Renal cortex interstitium (tissue), 11 donors: ENCODE measurements at regions not wholly inside any gene's neighbourhood (a gene's known extent, or its start where the extent isn't known, plus 50 kb on each side); places are given as distances from the start of the nearest gene placed in this dataset.
A peak's percentile ranks its signal among the peaks of the same experiment; 100 is the strongest.
"Not testable (repeated sequence)": the region's sequence is repeated elsewhere in the genome, so short reads cannot be mapped to it uniquely, and the experiment has no call there.

ENCODE experiments used
- DNase-seq, 11 donors: peaks; one replicate each; pipeline ENCODE4 v3.0.0-alpha.2; 2013; ENCODE audit warnings: low read depth in 9 of 11, low spot score in 4 of 11; ENCODE audit errors: extremely low read depth in 1 of 11

- no peak for DNase-seq
Observed at GRCh38 chr5:156015137-156015536, 311.8 kb upstream of the SGCD start.

- no peak for DNase-seq
Observed at GRCh38 chr5:156019130-156019529, 307.8 kb upstream of the SGCD start.

- peak in 1 of 11 donors; percentile 6 for DNase-seq
Observed at GRCh38 chr5:156019571-156020180, 307.3 kb upstream of the SGCD start.

GRCh38 chr5:156020647-156021046 lies 306.3 kb upstream of the SGCD start:
- DNase-seq = no peak

GRCh38 chr5:156021866-156022265 lies 305.1 kb upstream of the SGCD start:
- no peak for DNase-seq

GRCh38 chr5:156025656-156026055 lies 301.3 kb upstream of the SGCD start:
- no peak for DNase-seq

GRCh38 chr5:156031181-156031580 lies 295.8 kb upstream of the SGCD start:
- no peak for DNase-seq

- DNase-seq = no peak
Observed at GRCh38 chr5:156036640-156037039, 290.3 kb upstream of the SGCD start.

- no peak for DNase-seq
Observed at GRCh38 chr5:156037151-156037909, 289.6 kb upstream of the SGCD start.

GRCh38 chr5:156042726-156043125 lies 284.2 kb upstream of the SGCD start:
- DNase-seq = no peak

GRCh38 chr5:156043351-156043750 lies 283.6 kb upstream of the SGCD start:
- DNase-seq = no peak

GRCh38 chr5:156051972-156052371 lies 275.0 kb upstream of the SGCD start:
- DNase-seq = no peak

GRCh38 chr5:156052656-156053055 lies 274.3 kb upstream of the SGCD start:
- no peak for DNase-seq

GRCh38 chr5:156053056-156053455 lies 273.9 kb upstream of the SGCD start:
- DNase-seq = no peak

- no peak for DNase-seq
Observed at GRCh38 chr5:156076912-156077311, 250.1 kb upstream of the SGCD start.

- DNase-seq = no peak
Observed at GRCh38 chr5:156087577-156088110, 239.3 kb upstream of the SGCD start.

- DNase-seq = not testable (repeated sequence)
Observed at GRCh38 chr5:156089955-156090940, 236.7 kb upstream of the SGCD start.

- DNase-seq = no peak
Observed at GRCh38 chr5:156093024-156093423, 233.9 kb upstream of the SGCD start.

- DNase-seq = no peak
Observed at GRCh38 chr5:156094001-156094400, 233.0 kb upstream of the SGCD start.
